Peyer's patch (tissue), 4 donors: ENCODE measurements at regions not wholly inside any gene's neighbourhood (a gene's known extent, or its start where the extent isn't known, plus 50 kb on each side); places are given as distances from the start of the nearest gene placed in this dataset.

Experiments
- DNase-seq, 3 donors: peaks; one replicate each; pipeline ENCODE4 v3.0.0-alpha.2; 2017 to 2019
- H3K27ac ChIP-seq, 4 donors: fragments of 200-600 bp; sonication (generic); one replicate each; pipeline ENCODE4 v1.5.1; 2016 to 2019
- H3K27me3 ChIP-seq, 2 donors: fragments of 200-600 bp; sonication (generic); one replicate each; pipeline ENCODE4 v1.5.1; 2019
- H3K36me3 ChIP-seq, 3 donors: fragments of 200-600 bp; sonication (generic); one replicate each; pipeline ENCODE4 v1.5.1; 2016 to 2019
- H3K4me1 ChIP-seq, 4 donors: fragments of 200-600 bp; sonication (generic); one replicate each; pipeline ENCODE4 v1.5.1; 2016 to 2019
- H3K4me3 ChIP-seq, 4 donors: fragments of 200-600 bp; sonication (generic); 1 replicate in 3 of 4; 2 replicates in 1 of 4; pipeline ENCODE4 v1.5.1; 2016 to 2019; ENCODE audit warnings: mild to moderate bottlenecking in 1 of 4
- H3K9me3 ChIP-seq, 4 donors: fragments of 200-600 bp; sonication (generic); one replicate each; pipeline ENCODE4 v1.5.1; 2016 to 2019; ENCODE audit warnings: mild to moderate bottlenecking in 1 of 4
- POLR2A ChIP-seq, 2 donors: fragments of 450-650 bp; IDR thresholded peaks; one replicate each; pipeline ENCODE4 v1.5.1; 2017; ENCODE audit warnings: antibody characterized with exemption in 2 of 2, mild to moderate bottlenecking in 2 of 2, moderate library complexity in 2 of 2
- TF ChIP-seq, protein P1 (sequence below), 6 experiments: fragments of 450-650 bp in 4 of 6; fragments of 200-600 bp in 2 of 6; sonication (generic) in 1 of 6; IDR thresholded peaks; one replicate each; pipeline ENCODE4 v1.5.1; 2017 to 2019; ENCODE audit warnings: antibody characterized with exemption in 6 of 6, mild to moderate bottlenecking in 3 of 6, moderate library complexity in 1 of 6

GRCh38 chr20:24777746-24778145, 171.3 kb upstream of the CST7 start:
- Histone ChIP-seq H3K4me3 (no peak overlapping the region), H3K27me3 (no peaks in the 10 kb centered on the region), H3K27ac (no peak overlapping the region), H3K9me3 (no peaks in the 10 kb centered on the region), H3K4me1 (no peaks in the 10 kb centered on the region), H3K36me3 (no peaks in the 10 kb centered on the region)
- peak in 1 of 3 donors; percentile 9 for DNase-seq
- TF ChIP-seq POLR2A (IDR thresholded peaks at IDR 0.05) = no peak
- TF ChIP-seq, protein P1, sequence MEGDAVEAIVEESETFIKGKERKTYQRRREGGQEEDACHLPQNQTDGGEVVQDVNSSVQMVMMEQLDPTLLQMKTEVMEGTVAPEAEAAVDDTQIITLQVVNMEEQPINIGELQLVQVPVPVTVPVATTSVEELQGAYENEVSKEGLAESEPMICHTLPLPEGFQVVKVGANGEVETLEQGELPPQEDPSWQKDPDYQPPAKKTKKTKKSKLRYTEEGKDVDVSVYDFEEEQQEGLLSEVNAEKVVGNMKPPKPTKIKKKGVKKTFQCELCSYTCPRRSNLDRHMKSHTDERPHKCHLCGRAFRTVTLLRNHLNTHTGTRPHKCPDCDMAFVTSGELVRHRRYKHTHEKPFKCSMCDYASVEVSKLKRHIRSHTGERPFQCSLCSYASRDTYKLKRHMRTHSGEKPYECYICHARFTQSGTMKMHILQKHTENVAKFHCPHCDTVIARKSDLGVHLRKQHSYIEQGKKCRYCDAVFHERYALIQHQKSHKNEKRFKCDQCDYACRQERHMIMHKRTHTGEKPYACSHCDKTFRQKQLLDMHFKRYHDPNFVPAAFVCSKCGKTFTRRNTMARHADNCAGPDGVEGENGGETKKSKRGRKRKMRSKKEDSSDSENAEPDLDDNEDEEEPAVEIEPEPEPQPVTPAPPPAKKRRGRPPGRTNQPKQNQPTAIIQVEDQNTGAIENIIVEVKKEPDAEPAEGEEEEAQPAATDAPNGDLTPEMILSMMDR (IDR thresholded peaks at IDR 0.05) = no peak

- no peaks in the 10 kb centered on the region for H3K27me3 ChIP-seq
- peak in 2 of 3 donors; percentile 46 to 54 for DNase-seq
- H3K27ac ChIP-seq = no peak overlapping the region
- no peaks in the 10 kb centered on the region for H3K36me3 ChIP-seq
- H3K4me1 ChIP-seq = no peaks in the 10 kb centered on the region
- H3K9me3 ChIP-seq = no peaks in the 10 kb centered on the region
- no peak overlapping the region for H3K4me3 ChIP-seq
- TF ChIP-seq POLR2A (IDR thresholded peaks at IDR 0.05) = no peak
- TF ChIP-seq, protein P1 (IDR thresholded peaks at IDR 0.05) = no peak
Observed at GRCh38 chr20:24778585-24779031, 170.5 kb upstream of the CST7 start.

GRCh38 chr20:24779131-24779530, 169.9 kb upstream of the CST7 start:
- TF ChIP-seq POLR2A (IDR thresholded peaks at IDR 0.05) = no peak
- TF ChIP-seq, protein P1 (IDR thresholded peaks at IDR 0.05) = no peak
- no peaks in the 10 kb centered on the region for H3K9me3 ChIP-seq
- no peak overlapping the region for H3K27ac ChIP-seq
- no peaks in the 10 kb centered on the region for H3K4me1 ChIP-seq
- H3K27me3 ChIP-seq = no peaks in the 10 kb centered on the region
- peak in 2 of 3 donors; percentile 14 to 35 for DNase-seq
- no peaks in the 10 kb centered on the region for H3K36me3 ChIP-seq
- no peak overlapping the region for H3K4me3 ChIP-seq

- peak in 2 of 3 donors; percentile 16 to 30 for DNase-seq
Observed at GRCh38 chr20:24779946-24780345, 169.1 kb upstream of the CST7 start.

DNA sequence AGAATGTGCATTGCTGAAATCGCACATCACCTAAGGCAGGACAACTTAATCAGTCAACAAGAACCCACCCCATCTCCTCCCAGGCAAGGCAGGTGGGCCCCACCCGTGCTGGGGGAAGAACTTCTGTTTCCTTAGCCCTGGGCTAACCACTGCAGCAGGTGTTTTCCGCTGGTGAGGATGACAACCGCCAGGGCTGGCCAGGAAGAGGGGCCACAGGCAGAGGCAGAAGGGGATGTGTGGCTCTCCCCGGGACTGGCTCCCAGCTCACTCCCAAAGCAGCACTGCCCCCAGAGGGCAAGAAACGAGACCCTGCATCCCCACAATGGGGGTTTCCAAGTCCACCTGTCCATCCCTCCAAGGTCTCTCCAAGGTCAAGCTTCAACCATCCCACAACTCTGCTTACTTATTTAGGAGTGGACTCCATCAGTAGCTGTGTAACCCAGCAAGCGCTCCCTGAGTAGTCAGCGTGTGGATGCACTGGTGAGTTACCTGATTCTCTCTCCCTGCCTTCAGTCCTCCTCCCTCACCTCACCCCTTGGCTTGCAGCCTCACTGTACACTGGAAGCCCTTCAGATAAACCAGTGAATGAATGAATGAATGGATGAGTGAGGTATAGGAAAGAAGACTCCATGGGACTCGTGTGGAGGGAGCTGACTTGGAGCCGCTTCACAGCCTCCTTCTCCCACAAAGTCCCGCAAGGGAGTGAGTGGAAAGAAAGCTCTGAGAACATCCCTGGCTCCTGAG, 168.2 kb upstream of the CST7 start:
- H3K9me3 ChIP-seq = no peaks in the 10 kb centered on the region
- peak in 2 of 3 donors; percentile 41 to 45 for DNase-seq
- no peak overlapping the region for H3K4me3 ChIP-seq
- no peaks in the 10 kb centered on the region for H3K4me1 ChIP-seq
- no peaks in the 10 kb centered on the region for H3K27me3 ChIP-seq
- no peak for TF ChIP-seq POLR2A (IDR thresholded peaks at IDR 0.05)
- TF ChIP-seq, protein P1 (IDR thresholded peaks at IDR 0.05) = no peak
- no peak overlapping the region for H3K27ac ChIP-seq
- no peaks in the 10 kb centered on the region for H3K36me3 ChIP-seq

More at GRCh38 chr20:24779946-24780345, 169.1 kb upstream of the CST7 start:
- Histone ChIP-seq H3K27me3 (no peaks in the 10 kb centered on the region), H3K4me1 (no peaks in the 10 kb centered on the region), H3K4me3 (no peak overlapping the region), H3K36me3 (no peaks in the 10 kb centered on the region), H3K27ac (no peak overlapping the region), H3K9me3 (no peaks in the 10 kb centered on the region)
- no peak for TF ChIP-seq POLR2A (IDR thresholded peaks at IDR 0.05)
- TF ChIP-seq, protein P1 (IDR thresholded peaks at IDR 0.05) = no peak
